Astrocyte (in vitro differentiated cells and primary cell): ENCODE measurements at regions not wholly inside any gene's neighbourhood (a gene's known extent, or its start where the extent isn't known, plus 50 kb on each side); places are given as distances from the start of the nearest gene placed in this dataset.

Experiments
- DNase-seq: peaks from one replicate; pipeline ENCODE4 v3.0.0-alpha.2; 2010; ENCODE audit warnings: low read depth
- FAIRE-seq: peaks from 2 replicates; lab custom pipeline; 2011; peaks lifted over from hg19 to GRCh38; lab: Jason Lieb, UNC
- H2AFZ ChIP-seq: 2 replicates; pipeline ENCODE4 v1.6.0; 2012; ENCODE audit warnings: low read depth, low read length, inconsistent platforms
- H3K27ac ChIP-seq: 2 replicates; pipeline ENCODE4 v1.5.1; 2011; ENCODE audit warnings: low read depth, low read length, inconsistent platforms
- H3K27me3 ChIP-seq: 2 replicates; pipeline ENCODE4 v1.6.0; 2011; ENCODE audit warnings: low read length, inconsistent platforms; ENCODE audit not compliant: insufficient read depth
- H3K36me3 ChIP-seq: 2 replicates; pipeline ENCODE4 v1.5.1; 2011; ENCODE audit warnings: low read length, inconsistent platforms; ENCODE audit not compliant: insufficient read depth
- H3K4me1 ChIP-seq: 2 replicates; pipeline ENCODE4 v1.5.1; 2011; ENCODE audit warnings: low read length, inconsistent platforms; ENCODE audit not compliant: insufficient read depth
- H3K4me2 ChIP-seq: 2 replicates; pipeline ENCODE4 v1.6.0; 2012; ENCODE audit warnings: low read length, inconsistent platforms
- H3K4me3 ChIP-seq: 2 replicates; pipeline ENCODE4 v1.5.1; 2011; ENCODE audit warnings: low read depth, mild to moderate bottlenecking, low read length, inconsistent platforms; ENCODE audit not compliant: insufficient read depth
- H3K79me2 ChIP-seq: 2 replicates; pipeline ENCODE4 v1.6.0; 2012; ENCODE audit warnings: mild to moderate bottlenecking, low read length, inconsistent platforms; ENCODE audit not compliant: insufficient read depth
- H3K9ac ChIP-seq: 2 replicates; pipeline ENCODE4 v1.6.0; 2012; ENCODE audit warnings: mild to moderate bottlenecking, low read length, inconsistent platforms
- H3K9me3 ChIP-seq: 2 replicates; pipeline ENCODE4 v1.5.1; 2012; ENCODE audit warnings: low read depth, mild to moderate bottlenecking, low read length, inconsistent platforms; ENCODE audit not compliant: insufficient read depth
- H4K20me1 ChIP-seq: 2 replicates; pipeline ENCODE4 v1.6.0; 2012; ENCODE audit warnings: low read length, inconsistent platforms; ENCODE audit not compliant: insufficient read depth
- H3K27ac Mint-ChIP-seq: one replicate; pipeline ENCODE4 v1.8.0; 2021; ENCODE audit warnings: mild to moderate bottlenecking, mixed read lengths; ENCODE audit not compliant: unreplicated experiment
- H3K27me3 Mint-ChIP-seq: one replicate; pipeline ENCODE4 v1.8.0; 2021; ENCODE audit warnings: low read depth, mixed read lengths; ENCODE audit not compliant: unreplicated experiment
- H3K36me3 Mint-ChIP-seq: one replicate; pipeline ENCODE4 v1.8.0; 2021; ENCODE audit warnings: low read depth, mixed read lengths; ENCODE audit not compliant: unreplicated experiment
- H3K4me1 Mint-ChIP-seq: one replicate; pipeline ENCODE4 v1.8.0; 2021; ENCODE audit warnings: low read depth, mixed read lengths; ENCODE audit not compliant: unreplicated experiment
- H3K4me3 Mint-ChIP-seq: one replicate; pipeline ENCODE4 v1.8.0; 2021; ENCODE audit warnings: mild to moderate bottlenecking, moderate library complexity, mixed read lengths; ENCODE audit not compliant: unreplicated experiment
- H3K9me3 Mint-ChIP-seq: one replicate; pipeline ENCODE4 v1.8.0; 2021; ENCODE audit warnings: mild to moderate bottlenecking, mixed read lengths; ENCODE audit not compliant: unreplicated experiment
- CTCF ChIP-seq: IDR thresholded peaks from 2 replicates; pipeline ENCODE4 v1.5.1; 2011; ENCODE audit warnings: low read depth, mild to moderate bottlenecking, inconsistent platforms, low read length, moderate library complexity; ENCODE audit not compliant: insufficient read depth
- EZH2 ChIP-seq: IDR thresholded peaks from 2 replicates; pipeline ENCODE4 v1.6.1; 2012; ENCODE audit warnings: mild to moderate bottlenecking, low read length, inconsistent platforms; ENCODE audit not compliant: insufficient read depth

GRCh38 chr4:114334884-114335330 lies 263.7 kb upstream of the UGT8 start:
- Mint-ChIP-seq H3K4me1 (no peaks in the 10 kb centered on the region), H3K9me3 (peaks cover under 1% of the 10 kb centered on the region), H3K4me3 (no peak overlapping the region), H3K27me3 (no peaks in the 10 kb centered on the region), H3K27ac (no peak overlapping the region), H3K36me3 (peaks cover 9% of the 10 kb centered on the region)
- no peaks in the 10 kb centered on the region for H3K79me2 ChIP-seq
- FAIRE-seq, result no peak
- H3K4me2 ChIP-seq, result no peak overlapping the region
- TF ChIP-seq CTCF (no peak), EZH2 (no peak)
- no peak for DNase-seq
- H4K20me1 ChIP-seq, result no peaks in the 10 kb centered on the region
- H3K27me3 ChIP-seq, result no peaks in the 10 kb centered on the region
- no peaks in the 10 kb centered on the region for H3K36me3 ChIP-seq
- H3K4me3 ChIP-seq, result no peak overlapping the region
- no peak overlapping the region for H2AFZ ChIP-seq
- H3K9ac ChIP-seq, result no peak overlapping the region
- no peaks in the 10 kb centered on the region for H3K4me1 ChIP-seq
- H3K27ac ChIP-seq, result no peak overlapping the region
- H3K9me3 ChIP-seq, result no peaks in the 10 kb centered on the region

DNA sequence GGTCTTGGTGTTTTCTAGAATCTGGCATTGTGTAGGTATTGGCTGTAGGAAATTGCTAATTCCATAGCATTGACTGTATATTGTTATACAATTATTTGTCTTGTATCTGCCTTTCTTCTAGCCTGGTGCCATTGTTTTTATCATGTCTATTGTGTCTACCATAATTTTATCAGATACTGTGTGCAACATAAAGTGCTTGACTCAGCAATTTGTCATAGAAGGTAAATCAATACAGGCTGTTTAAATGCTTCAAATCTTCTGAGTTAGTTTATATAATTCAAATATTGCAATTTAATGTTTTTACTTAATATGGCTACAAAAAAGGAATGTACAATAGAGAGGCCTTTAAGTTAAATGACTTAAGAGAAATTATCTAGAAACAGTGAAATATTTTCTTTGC lies 263.3 kb upstream of the UGT8 start:
- Histone ChIP-seq H3K27ac (no peak overlapping the region), H3K36me3 (no peaks in the 10 kb centered on the region), H3K4me1 (no peaks in the 10 kb centered on the region), H3K4me3 (no peak overlapping the region), H3K27me3 (no peaks in the 10 kb centered on the region), H3K9me3 (no peaks in the 10 kb centered on the region), H4K20me1 (no peaks in the 10 kb centered on the region), H2AFZ (no peak overlapping the region), H3K79me2 (no peaks in the 10 kb centered on the region), H3K4me2 (no peak overlapping the region), H3K9ac (no peak overlapping the region)
- DNase-seq (no peak), FAIRE-seq (no peak)
- no peak for TF ChIP-seq EZH2
- no peak for TF ChIP-seq CTCF
- Mint-ChIP-seq H3K27me3 (no peaks in the 10 kb centered on the region), H3K27ac (no peak overlapping the region), H3K9me3 (no peaks in the 10 kb centered on the region), H3K4me1 (no peaks in the 10 kb centered on the region), H3K36me3 (peaks cover 10% of the 10 kb centered on the region), H3K4me3 (no peak overlapping the region)

DNA sequence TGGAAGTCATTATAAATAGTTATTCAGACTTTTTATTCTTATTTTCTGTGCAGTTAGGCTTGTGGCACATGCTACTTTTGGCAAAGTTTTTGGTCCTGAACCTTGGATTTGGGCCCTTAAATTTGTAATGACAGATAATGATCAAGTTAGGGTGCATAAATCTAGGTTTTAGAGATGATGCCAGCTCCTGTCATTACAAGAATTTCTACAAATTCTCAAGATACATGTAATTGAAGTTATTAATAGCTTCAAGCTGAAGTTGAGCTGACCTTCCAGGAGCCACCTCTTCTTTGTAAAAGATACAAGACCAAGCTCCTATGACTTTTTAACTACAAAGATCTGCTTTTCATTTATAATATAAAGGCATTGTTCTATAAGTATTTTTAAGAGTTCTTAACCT lies 255.6 kb upstream of the UGT8 start:
- Mint-ChIP-seq H3K4me1 (peaks cover 3% of the 10 kb centered on the region), H3K27me3 (no peaks in the 10 kb centered on the region), H3K27ac (no peak overlapping the region), H3K9me3 (peaks cover 1% of the 10 kb centered on the region), H3K36me3 (peaks cover 10% of the 10 kb centered on the region), H3K4me3 (no peak overlapping the region)
- Histone ChIP-seq H3K9ac (no peak overlapping the region), H3K79me2 (peaks cover under 1% of the 10 kb centered on the region), H2AFZ (no peak overlapping the region), H3K9me3 (no peaks in the 10 kb centered on the region), H3K27me3 (no peaks in the 10 kb centered on the region), H3K36me3 (no peaks in the 10 kb centered on the region), H4K20me1 (no peaks in the 10 kb centered on the region), H3K4me2 (no peak overlapping the region), H3K4me1 (no peaks in the 10 kb centered on the region), H3K4me3 (no peak overlapping the region), H3K27ac (no peak overlapping the region)
- FAIRE-seq (no peak), DNase-seq (no peak)
- TF ChIP-seq EZH2 (no peak), CTCF (no peak)
